Endodermal cell (in vitro differentiated cells): ENCODE measurements at regions not wholly inside any gene's neighbourhood (a gene's known extent, or its start where the extent isn't known, plus 50 kb on each side); places are given as distances from the start of the nearest gene placed in this dataset.

ENCODE experiments used
- DNase-seq: peaks from one replicate; pipeline ENCODE4 v3.0.0-alpha.2; 2017
- H3K27ac ChIP-seq: 2 replicates; pipeline ENCODE4 v1.5.1; 2013; ENCODE audit warnings: mild to moderate bottlenecking, low read depth, low read length, moderate library complexity
- H3K27me3 ChIP-seq: 2 replicates; pipeline ENCODE4 v1.6.1; 2013; ENCODE audit warnings: mild to moderate bottlenecking, low read length, moderate library complexity; ENCODE audit not compliant: insufficient read depth, control insufficient read depth, poor library complexity, severe bottlenecking
- H3K36me3 ChIP-seq: 2 replicates; pipeline ENCODE4 v1.7.0; 2013; ENCODE audit warnings: mild to moderate bottlenecking, low read length, moderate library complexity; ENCODE audit not compliant: control insufficient read depth, insufficient read depth
- H3K4me1 ChIP-seq: one replicate; pipeline ENCODE4 v1.7.0; 2013; ENCODE audit warnings: low read length; ENCODE audit not compliant: control insufficient read depth, insufficient read depth
- H3K4me3 ChIP-seq: 2 replicates; pipeline ENCODE4 v1.5.1; 2013; ENCODE audit warnings: mild to moderate bottlenecking, low read length, moderate library complexity
- H3K9ac ChIP-seq: 2 replicates; pipeline ENCODE4 v1.6.1; 2013; ENCODE audit warnings: mild to moderate bottlenecking, low read length, moderate library complexity; ENCODE audit not compliant: poor library complexity, severe bottlenecking; ENCODE audit errors: extremely low read depth
- H3K9me3 ChIP-seq: 2 replicates; pipeline ENCODE4 v1.6.1; 2013; ENCODE audit warnings: mild to moderate bottlenecking, low read length, moderate library complexity; ENCODE audit not compliant: control insufficient read depth
- H3K27ac Mint-ChIP-seq: 2 replicates; pipeline ENCODE4 v1.8.0; 2020; ENCODE audit warnings: mixed read lengths
- H3K27me3 Mint-ChIP-seq: 2 replicates; pipeline ENCODE4 v1.8.0; 2021; ENCODE audit warnings: mild to moderate bottlenecking, mixed read lengths; ENCODE audit not compliant: insufficient read depth
- H3K36me3 Mint-ChIP-seq: 2 replicates; pipeline ENCODE4 v1.8.0; 2020; ENCODE audit warnings: low read depth, mixed read lengths
- H3K4me1 Mint-ChIP-seq: 2 replicates; pipeline ENCODE4 v1.8.0; 2020; ENCODE audit warnings: mixed read lengths
- H3K4me3 Mint-ChIP-seq: 2 replicates; pipeline ENCODE4 v1.8.0; 2020; ENCODE audit warnings: mild to moderate bottlenecking, moderate library complexity, mixed read lengths
- H3K9me3 Mint-ChIP-seq: 2 replicates; pipeline ENCODE4 v1.8.0; 2020; ENCODE audit warnings: mild to moderate bottlenecking, mixed read lengths
- CTCF ChIP-seq: fragments of 200-600 bp; sonication (generic); conservative IDR thresholded peaks from 2 replicates; pipeline ENCODE4 v1.5.0; 2021; ENCODE audit warnings: antibody characterized with exemption, mild to moderate bottlenecking
- WGBS, 2 experiments: methylation state at CpG; one replicate each; pipeline versions ENCODE4 v1.1.5 to v1.1.7; 2013; ENCODE audit warnings: missing lambda C conversion rate in 2 of 2, mixed read lengths in 1 of 2; ENCODE audit not compliant: insufficient coverage in 1 of 2, insufficient read length in 1 of 2; 5-methylcytosine and 5-hydroxymethylcytosine counted together

DNA sequence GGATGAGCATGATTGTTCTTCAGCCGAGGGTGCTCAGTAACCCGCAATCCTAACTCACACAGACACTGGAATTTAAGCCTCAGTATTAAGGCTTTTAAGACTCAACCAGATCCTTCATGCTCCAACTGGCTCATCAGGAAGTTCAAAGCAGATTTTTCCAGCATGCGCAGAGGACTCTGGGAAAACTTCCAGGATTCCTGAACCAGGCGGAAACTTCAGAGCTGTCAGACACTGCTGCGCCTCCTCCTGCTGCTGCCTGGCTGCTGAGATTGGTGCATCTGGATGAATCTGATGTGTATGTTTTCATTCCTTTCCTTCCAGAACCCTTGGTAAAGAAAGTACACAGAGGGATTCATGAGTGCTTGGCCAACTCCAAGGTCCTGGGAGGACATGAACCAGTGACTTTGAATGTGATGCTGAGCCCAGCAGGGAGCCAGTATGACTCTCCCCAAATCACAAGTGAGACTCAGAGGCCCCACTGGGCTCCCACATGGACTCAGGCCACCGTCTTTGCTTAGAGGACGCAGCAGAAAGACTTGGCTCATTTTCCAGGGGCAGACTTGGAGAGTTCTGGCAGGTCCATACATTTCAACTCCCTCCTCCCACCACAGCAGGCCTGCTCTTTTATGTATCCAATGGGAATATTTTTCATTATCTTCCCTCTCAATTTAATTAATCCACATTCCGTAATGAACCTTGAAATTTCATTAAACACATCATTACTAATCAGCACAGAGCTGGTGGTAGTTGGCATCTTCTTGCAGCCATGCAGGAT lies 143.5 kb upstream of the HDAC4 start:
- no peak overlapping the region for H3K4me3 Mint-ChIP-seq
- H3K4me3 ChIP-seq, result no peak overlapping the region
- H3K27me3 Mint-ChIP-seq, result peaks cover 2% of the 10 kb centered on the region
- no peaks in the 10 kb centered on the region for H3K4me1 ChIP-seq
- 84 to 94% methylated on average over 6 to 8 of the region's 8 CpGs for WGBS, 2 experiments
- TF ChIP-seq CTCF, result no peak
- H3K36me3 Mint-ChIP-seq, result no peaks in the 10 kb centered on the region
- H3K27ac ChIP-seq, result no peak overlapping the region
- DNase-seq, result no peak
- no peaks in the 10 kb centered on the region for H3K9me3 ChIP-seq
- H3K27me3 ChIP-seq, result no peaks in the 10 kb centered on the region
- H3K9me3 Mint-ChIP-seq, result peaks cover 2% of the 10 kb centered on the region
- no peaks in the 10 kb centered on the region for H3K36me3 ChIP-seq
- H3K9ac ChIP-seq, result no peak overlapping the region
- no peak overlapping the region for H3K27ac Mint-ChIP-seq
- H3K4me1 Mint-ChIP-seq, result no peaks in the 10 kb centered on the region

DNA sequence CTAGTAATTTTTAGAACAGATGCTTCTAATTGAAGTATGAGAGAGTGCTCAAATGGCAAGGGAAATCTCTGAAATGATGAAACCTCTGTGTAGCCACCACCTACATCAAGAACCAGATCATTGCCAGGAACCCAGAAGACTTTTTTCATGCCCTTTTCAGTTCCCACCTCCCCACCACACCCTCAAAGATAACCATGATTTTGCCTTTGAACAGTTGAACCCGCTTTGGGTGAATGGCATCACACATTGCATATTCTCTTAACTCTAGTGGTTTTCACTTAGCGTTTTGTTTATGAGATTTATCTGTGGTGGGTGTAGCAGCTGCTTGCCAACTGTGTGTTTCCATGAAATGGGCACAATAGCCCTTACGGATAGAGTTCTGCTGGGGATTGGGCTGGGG lies 142.9 kb upstream of the HDAC4 start:
- H3K9me3 ChIP-seq, result no peaks in the 10 kb centered on the region
- no peaks in the 10 kb centered on the region for H3K27me3 ChIP-seq
- no peaks in the 10 kb centered on the region for H3K36me3 ChIP-seq
- no peak overlapping the region for H3K27ac ChIP-seq
- Mint-ChIP-seq H3K9me3 (peaks cover 2% of the 10 kb centered on the region), H3K4me1 (no peaks in the 10 kb centered on the region), H3K4me3 (no peak overlapping the region), H3K27me3 (peaks cover 2% of the 10 kb centered on the region), H3K36me3 (no peaks in the 10 kb centered on the region), H3K27ac (no peak overlapping the region)
- H3K4me3 ChIP-seq, result no peak overlapping the region
- no peak for DNase-seq
- TF ChIP-seq CTCF, result no peak
- 83 to 90% methylated on average over 2 to 3 of the region's 3 CpGs for WGBS, 2 experiments
- H3K4me1 ChIP-seq, result no peaks in the 10 kb centered on the region
- H3K9ac ChIP-seq, result no peak overlapping the region

GRCh38 chr2:239540174-239540573 lies 139.4 kb upstream of the HDAC4 start:
- Histone ChIP-seq H3K27me3 (no peaks in the 10 kb centered on the region), H3K9ac (no peak overlapping the region), H3K4me3 (no peak overlapping the region), H3K9me3 (no peaks in the 10 kb centered on the region), H3K27ac (no peak overlapping the region), H3K4me1 (no peaks in the 10 kb centered on the region), H3K36me3 (no peaks in the 10 kb centered on the region)
- Mint-ChIP-seq H3K4me3 (no peak overlapping the region), H3K4me1 (no peaks in the 10 kb centered on the region), H3K36me3 (no peaks in the 10 kb centered on the region), H3K27ac (no peak overlapping the region), H3K9me3 (peaks cover 2% of the 10 kb centered on the region), H3K27me3 (peaks cover 2% of the 10 kb centered on the region)
- no peak for TF ChIP-seq CTCF
- WGBS, 2 experiments, result 88 to 100% methylated on average over 1 to 7 of the region's 7 CpGs
- DNase-seq, result no peak
